Pulmonary artery endothelial cell (primary cell): ENCODE measurements at regions not wholly inside any gene's neighbourhood (a gene's known extent, or its start where the extent isn't known, plus 50 kb on each side); places are given as distances from the start of the nearest gene placed in this dataset.
"Not testable (repeated sequence)": the region's sequence is repeated elsewhere in the genome, so short reads cannot be mapped to it uniquely, and the experiment has no call there.

Experiments used
- DNase-seq: peaks from one replicate; pipeline ENCODE4 v3.0.0-alpha.2; 2011; ENCODE audit warnings: low read depth, low spot score

- DNase-seq: no peak
Measured at GRCh38 chr4:180335566-180335965, 1907.6 kb upstream of the TENM3 start.

- DNase-seq: no peak
Measured at GRCh38 chr4:180336494-180337090, 1906.6 kb upstream of the TENM3 start.

- DNase-seq: no peak
Measured at GRCh38 chr4:180341926-180342325, 1901.3 kb upstream of the TENM3 start.

GRCh38 chr4:180350901-180351300, 1892.3 kb upstream of the TENM3 start:
- DNase-seq: no peak

- DNase-seq: no peak
Measured at GRCh38 chr4:180356766-180357165, 1886.4 kb upstream of the TENM3 start.

- not testable (repeated sequence) for DNase-seq
Measured at GRCh38 chr4:180360113-180360512, 1883.1 kb upstream of the TENM3 start.

- DNase-seq: no peak
Measured at GRCh38 chr4:180363815-180364214, 1879.4 kb upstream of the TENM3 start.

GRCh38 chr4:180372691-180373090, 1870.5 kb upstream of the TENM3 start:
- no peak for DNase-seq

- DNase-seq: no peak
Measured at GRCh38 chr4:180377741-180378140, 1865.5 kb upstream of the TENM3 start.

- no peak for DNase-seq
Measured at GRCh38 chr4:180380733-180381132, 1862.5 kb upstream of the TENM3 start.

GRCh38 chr4:180391613-180392012, 1851.6 kb upstream of the TENM3 start:
- DNase-seq: no peak

GRCh38 chr4:180394312-180394711, 1848.9 kb upstream of the TENM3 start:
- DNase-seq: no peak

- DNase-seq: no peak
Measured at GRCh38 chr4:180394730-180395129, 1848.5 kb upstream of the TENM3 start.

- no peak for DNase-seq
Measured at GRCh38 chr4:180398564-180398963, 1844.6 kb upstream of the TENM3 start.

- DNase-seq: no peak
Measured at GRCh38 chr4:180407275-180407885, 1835.8 kb upstream of the TENM3 start.

GRCh38 chr4:180418819-180419531, 1824.2 kb upstream of the TENM3 start:
- DNase-seq: no peak

GRCh38 chr4:180422989-180423711, 1820.1 kb upstream of the TENM3 start:
- DNase-seq: no peak

- DNase-seq: no peak
Measured at GRCh38 chr4:180423712-180424057, 1819.5 kb upstream of the TENM3 start.

GRCh38 chr4:180426938-180427337, 1816.3 kb upstream of the TENM3 start:
- DNase-seq: no peak

GRCh38 chr4:180430283-180430682, 1812.9 kb upstream of the TENM3 start:
- DNase-seq: no peak

- DNase-seq: no peak
Measured at GRCh38 chr4:180434131-180434895, 1808.9 kb upstream of the TENM3 start.

GRCh38 chr4:180436361-180436760, 1806.8 kb upstream of the TENM3 start:
- DNase-seq: no peak
